ENCODE measurements at regions not wholly inside any gene's neighbourhood (a gene's known extent, or its start where the extent isn't known, plus 50 kb on each side); places are given as distances from the start of the nearest gene placed in this dataset.

- TF ChIP-seq ZBTB49 (CRISPR knock-in tag; IDR thresholded peaks at IDR 0.05; ENCODE audit: borderline replicate concordance) (no peak), SRSF7 (optimal IDR thresholded peaks at IDR 0.05; ENCODE audit: low read depth, low read length) (no peak), ZC3H4 (CRISPR knock-in tag; IDR thresholded peaks at IDR 0.05; ENCODE audit: borderline replicate concordance) (no peak)
Observed at GRCh38 chr15:70276401-70276800, 178.7 kb upstream of the TLE3 start (continued).

- intact Hi-C loops (cut with micrococcal nuclease): no loop called here
- POLR2A ChIA-PET: interaction anchor here (0.7 kb wide), 1 partner anchor 206 kb away, joined by 3 read pairs; no protein-coding TSS in a partner anchor
- Histone ChIP-seq H2AFZ (ENCODE audit: low read depth, low read length) (no peak overlapping the region), H3K4me1 (replicated peaks in 1 of 2; ENCODE audit: control insufficient read depth in 2 of 2, insufficient read depth in 2 of 2, low read length in 2 of 2) (no peaks in the 10 kb centered on the region), H3K9ac (ENCODE audit: insufficient read depth in 1 of 2, low read depth in 2 of 2, low read length in 2 of 2) (0 out of 4 replicates have a peak overlapping the region, but pooled peaks of 1 of the 2 experiments have one; percentile 27), H3K9me3 (replicated peaks; ENCODE audit: control insufficient read depth, insufficient read depth, low read depth, low read length) (no peaks in the 10 kb centered on the region), H3K79me2 (ENCODE audit: control insufficient read depth, insufficient read depth, low read length) (no peaks in the 10 kb centered on the region), H3K36me3 (ENCODE audit: control insufficient read depth, insufficient read depth, low read length) (no peaks in the 10 kb centered on the region), H3K9me1 (ENCODE audit: control insufficient read depth, insufficient read depth, low read length) (no peaks in the 10 kb centered on the region), H4K20me1 (replicated peaks; ENCODE audit: control insufficient read depth, insufficient read depth, low read length) (no peaks in the 10 kb centered on the region; the same call in 1 of the 2 replicates), H3K4me3 (no peak overlapping the region), H3K27ac (ENCODE audit: extremely low read depth, low read depth, low read length) (no peak overlapping the region), H3K4me2 (ENCODE audit: insufficient read depth, low read length) (no peak overlapping the region), H3K27me3 (ENCODE audit: control insufficient read depth in 2 of 2, insufficient read depth in 2 of 2, low read length in 2 of 2) (peaks cover 8 to 31% of the 10 kb centered on the region in 2 experiments; a peak in 4 of 5 replicates)
- no peak for FAIRE-seq
- TF ChIP-seq RBM25 (IDR thresholded peaks at IDR 0.05; ENCODE audit: low read depth, low read length, severe bottlenecking) (peak; percentile 56), ZFP36 (IDR thresholded peaks at IDR 0.05; ENCODE audit: low read depth, low read length, partially characterized antibody) (peak; percentile 56), HSF4 (CRISPR knock-in tag; IDR thresholded peaks at IDR 0.05; ENCODE audit: borderline replicate concordance) (no peak)
- CTCF ChIA-PET (ENCODE audit: low intra/inter-chr PET ratio): no interaction called here
- in situ Hi-C loops (cut with MboI): no loop called here
- BruUV-seq (replicated peaks): no TSS peak
- no peak for DNase-seq (ENCODE audit: extremely low read depth in 1 of 4, low spot score in 3 of 4)
- WGBS (ENCODE audit: insufficient coverage, low coverage, missing lambda C conversion rate): 5% methylated on average over 8 of the region's 8 CpGs
- ATAC-seq: no peak
Observed at GRCh38 chr15:70275461-70276138, 177.9 kb upstream of the TLE3 start.
